ENCODE measurements at regions not wholly inside any gene's neighbourhood (a gene's known extent, or its start where the extent isn't known, plus 50 kb on each side); places are given as distances from the start of the nearest gene placed in this dataset.

DNA sequence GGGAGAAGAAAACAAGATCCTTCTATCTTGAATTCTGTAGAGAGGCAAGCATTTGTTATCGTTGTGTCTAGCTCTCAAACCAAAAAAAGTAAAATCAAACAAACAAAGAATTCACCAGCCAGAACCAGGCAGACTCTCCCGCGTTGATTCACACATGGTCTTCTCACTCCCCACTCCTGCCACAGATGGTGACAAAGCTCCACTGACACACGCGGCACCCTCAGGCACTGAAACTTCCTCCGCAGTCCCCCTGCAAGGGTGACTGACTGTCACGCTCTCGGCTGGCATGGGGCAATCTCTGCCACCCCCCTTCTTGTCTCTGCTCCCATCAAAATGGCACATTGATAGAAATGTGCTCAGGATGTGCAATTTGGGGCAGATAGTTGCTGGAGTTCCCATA lies 304.9 kb downstream of the DHX15 start:
- Histone ChIP-seq H3K27me3 (ENCODE audit: insufficient read depth, low read length) (no peaks in the 10 kb centered on the region), H3K9me3 (ENCODE audit: insufficient read depth, low read depth, low read length) (no peaks in the 10 kb centered on the region), H3K4me3 (ENCODE audit: low read length) (no peak overlapping the region), H3K27ac (ENCODE audit: low read length) (no peak overlapping the region), H3K9ac (ENCODE audit: low read depth, low read length) (no peak overlapping the region), H3K36me3 (ENCODE audit: insufficient read depth, low read depth, low read length) (no peaks in the 10 kb centered on the region), H3K4me1 (ENCODE audit: insufficient read depth, low read length) (peaks cover 6% of the 10 kb centered on the region; the same call in 1 of the 2 replicates)

DNA sequence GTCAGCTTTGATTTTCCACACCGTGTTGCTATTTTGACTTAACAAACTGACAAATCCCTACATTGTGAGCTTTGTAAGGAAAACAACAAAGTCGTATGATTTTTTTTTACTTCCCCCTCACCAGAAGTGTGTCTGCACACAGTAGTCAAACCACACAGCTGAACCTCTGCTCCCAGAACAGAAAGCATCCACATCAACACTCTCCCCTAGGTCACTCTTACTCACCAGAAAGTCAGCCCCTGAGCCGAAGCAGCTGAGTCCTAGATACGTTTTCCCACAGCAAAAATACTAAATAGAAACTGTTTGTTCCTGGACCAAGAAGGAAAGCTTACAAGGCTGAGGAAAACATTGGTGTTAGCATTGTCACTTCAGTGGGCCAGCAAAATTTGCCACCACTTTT lies 305.7 kb downstream of the DHX15 start:
- no peaks in the 10 kb centered on the region for H3K36me3 ChIP-seq (ENCODE audit: insufficient read depth, low read depth, low read length)
- peaks cover 6% of the 10 kb centered on the region; the same call in 1 of the 2 replicates for H3K4me1 ChIP-seq (ENCODE audit: insufficient read depth, low read length)
- H3K27ac ChIP-seq (ENCODE audit: low read length) = no peak overlapping the region
- no peaks in the 10 kb centered on the region for H3K9me3 ChIP-seq (ENCODE audit: insufficient read depth, low read depth, low read length)
- H3K9ac ChIP-seq (ENCODE audit: low read depth, low read length) = no peak overlapping the region
- no peak overlapping the region for H3K4me3 ChIP-seq (ENCODE audit: low read length)
- H3K27me3 ChIP-seq (ENCODE audit: insufficient read depth, low read length) = no peaks in the 10 kb centered on the region

DNA sequence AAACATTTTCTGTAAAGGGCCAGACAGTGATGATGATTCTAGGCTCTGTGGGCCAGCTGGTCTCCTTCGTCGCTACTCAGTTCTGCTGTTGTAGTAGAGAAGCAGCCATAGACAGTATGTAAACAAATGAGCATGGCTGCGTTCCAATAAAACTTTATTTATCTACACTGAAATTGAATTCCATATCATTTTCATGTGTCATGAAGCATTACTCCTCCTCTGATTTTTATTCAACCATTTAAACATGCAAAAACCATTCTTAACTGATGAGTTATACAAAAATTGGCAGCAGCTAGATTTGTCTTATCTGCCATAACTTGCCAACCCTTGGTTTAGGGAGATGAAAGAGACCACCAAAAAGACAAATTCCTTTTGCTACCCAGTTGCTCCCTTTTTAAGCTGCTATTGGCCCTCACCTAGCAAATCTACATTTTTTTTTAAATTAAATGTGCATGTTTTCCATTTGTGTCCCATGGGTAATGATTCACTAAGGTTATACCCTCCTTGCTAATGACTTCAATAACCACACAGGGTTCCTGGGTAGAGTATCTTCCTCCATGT lies 309.9 kb downstream of the DHX15 start:
- Histone ChIP-seq H3K36me3 (ENCODE audit: insufficient read depth, low read depth, low read length) (no peaks in the 10 kb centered on the region), H3K4me3 (ENCODE audit: low read length) (no peak overlapping the region), H3K27ac (ENCODE audit: low read length) (no peak overlapping the region), H3K9me3 (ENCODE audit: insufficient read depth, low read depth, low read length) (no peaks in the 10 kb centered on the region), H3K27me3 (ENCODE audit: insufficient read depth, low read length) (no peaks in the 10 kb centered on the region), H3K9ac (ENCODE audit: low read depth, low read length) (no peak overlapping the region), H3K4me1 (ENCODE audit: insufficient read depth, low read length) (peaks cover 8% of the 10 kb centered on the region; the same call in 1 of the 2 replicates)

DNA sequence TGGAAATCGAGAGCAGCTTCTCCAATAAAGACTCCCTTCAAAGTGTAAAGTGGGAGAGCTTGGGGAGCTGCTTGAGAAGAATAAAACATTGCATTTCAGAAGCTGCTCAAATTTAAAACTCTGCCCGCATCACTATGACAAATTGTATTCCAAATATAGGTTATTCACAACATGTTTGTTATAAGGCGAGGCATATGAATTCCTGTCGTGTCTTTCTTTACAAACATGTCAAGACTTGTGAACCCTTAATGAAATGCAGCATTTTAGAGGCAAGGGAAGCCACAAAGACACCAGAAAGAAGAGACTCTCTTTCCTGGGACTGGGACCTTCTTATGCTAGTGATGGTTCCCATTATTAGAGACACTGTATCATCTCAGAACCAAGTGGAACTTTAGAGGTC lies 311.2 kb downstream of the DHX15 start:
- Histone ChIP-seq H3K27me3 (ENCODE audit: insufficient read depth, low read length) (no peaks in the 10 kb centered on the region), H3K9me3 (ENCODE audit: insufficient read depth, low read depth, low read length) (no peaks in the 10 kb centered on the region), H3K27ac (ENCODE audit: low read length) (no peak overlapping the region), H3K9ac (ENCODE audit: low read depth, low read length) (no peak overlapping the region), H3K4me3 (ENCODE audit: low read length) (no peak overlapping the region), H3K36me3 (ENCODE audit: insufficient read depth, low read depth, low read length) (no peaks in the 10 kb centered on the region), H3K4me1 (ENCODE audit: insufficient read depth, low read length) (0 out of 2 replicates have a peak, but pooled peaks cover 8% of the 10 kb centered on the region)

DNA sequence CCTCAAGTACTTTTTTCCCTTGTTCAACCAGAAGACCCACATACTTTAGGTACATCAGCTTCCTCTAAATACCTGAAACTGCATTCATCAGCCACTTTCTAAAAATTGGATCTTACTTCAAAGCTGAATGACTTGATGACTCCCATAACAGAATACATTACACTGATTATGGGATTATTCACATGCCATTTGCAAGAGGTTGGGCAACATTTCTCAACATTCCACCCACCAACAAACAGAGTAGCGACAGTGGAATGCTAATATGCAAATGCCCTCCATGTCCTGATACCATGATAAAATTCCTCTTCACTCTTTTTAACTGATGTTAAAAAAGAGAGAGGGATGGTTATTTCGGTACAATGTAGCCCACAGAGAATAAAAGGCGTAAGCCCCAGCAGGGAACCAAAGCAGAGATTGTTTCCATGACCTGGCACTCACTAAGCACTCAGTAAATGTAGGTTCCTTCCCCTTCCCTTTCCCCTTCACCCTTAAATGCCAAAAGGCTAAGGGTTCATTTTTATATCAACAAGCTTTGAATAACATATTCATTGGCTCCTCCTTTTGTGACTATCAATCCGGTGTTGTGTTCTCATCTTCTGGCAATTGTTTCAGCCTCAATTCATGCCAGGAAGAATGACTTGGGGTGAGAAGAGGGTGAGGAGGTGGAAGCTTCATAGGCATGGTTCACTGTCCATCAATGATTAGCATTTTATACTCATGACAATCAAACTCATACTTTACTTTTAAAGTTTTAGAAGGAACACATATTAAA lies 317.2 kb downstream of the DHX15 start:
- Histone ChIP-seq H3K27me3 (ENCODE audit: insufficient read depth, low read length) (no peaks in the 10 kb centered on the region), H3K9ac (ENCODE audit: low read depth, low read length) (no peak overlapping the region), H3K36me3 (ENCODE audit: insufficient read depth, low read depth, low read length) (no peaks in the 10 kb centered on the region), H3K9me3 (ENCODE audit: insufficient read depth, low read depth, low read length) (no peaks in the 10 kb centered on the region), H3K27ac (ENCODE audit: low read length) (no peak overlapping the region), H3K4me3 (ENCODE audit: low read length) (no peak overlapping the region), H3K4me1 (ENCODE audit: insufficient read depth, low read length) (peaks cover 11% of the 10 kb centered on the region; the same call in 1 of the 2 replicates)

DNA sequence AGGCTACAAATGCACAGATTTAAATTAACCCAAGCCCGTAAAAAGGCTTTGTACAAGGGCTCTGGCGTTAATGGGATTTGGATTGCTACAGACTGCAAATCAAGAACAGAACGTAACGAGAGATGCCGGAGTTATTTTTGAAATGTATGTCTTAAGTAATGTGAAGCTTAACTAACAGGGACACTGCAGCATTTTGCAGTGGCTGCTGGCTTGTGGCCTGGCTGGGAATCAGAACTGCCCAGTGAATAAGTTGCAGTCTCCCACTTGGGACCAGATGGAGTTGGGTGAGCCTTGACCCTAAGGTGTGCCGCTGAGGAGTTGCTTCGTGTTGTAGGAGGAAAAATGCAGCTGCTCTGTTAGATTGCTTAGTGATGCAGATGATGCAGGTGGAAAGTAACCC lies 318.4 kb downstream of the DHX15 start:
- no peak overlapping the region for H3K9ac ChIP-seq (ENCODE audit: low read depth, low read length)
- no peak overlapping the region for H3K4me3 ChIP-seq (ENCODE audit: low read length)
- no peaks in the 10 kb centered on the region for H3K9me3 ChIP-seq (ENCODE audit: insufficient read depth, low read depth, low read length)
- H3K27me3 ChIP-seq (ENCODE audit: insufficient read depth, low read length) = no peaks in the 10 kb centered on the region
- no peaks in the 10 kb centered on the region for H3K36me3 ChIP-seq (ENCODE audit: insufficient read depth, low read depth, low read length)
- H3K4me1 ChIP-seq (ENCODE audit: insufficient read depth, low read length) = peaks cover 21% of the 10 kb centered on the region; the same call in 1 of the 2 replicates
- no peak overlapping the region for H3K27ac ChIP-seq (ENCODE audit: low read length)

DNA sequence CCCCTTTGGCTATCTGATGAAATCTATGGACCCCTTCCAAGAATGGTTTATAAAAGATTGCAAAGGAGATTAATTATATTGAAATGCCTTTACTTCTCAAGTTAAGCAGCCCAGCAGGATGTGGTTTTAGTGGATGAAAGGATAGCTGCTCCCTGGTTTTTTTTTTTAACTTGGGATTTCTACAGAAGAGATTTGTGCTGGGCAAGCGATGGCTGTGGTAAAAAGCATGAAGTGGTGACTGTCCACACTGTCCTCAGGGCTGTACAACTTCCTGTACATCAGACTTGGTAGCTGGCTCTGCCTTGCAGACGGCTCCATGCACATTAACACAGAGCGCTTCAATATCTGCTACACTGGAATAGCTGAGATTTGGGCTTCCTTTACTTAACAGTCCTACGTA lies 321.7 kb downstream of the DHX15 start:
- H3K27ac ChIP-seq (ENCODE audit: low read length) = no peak overlapping the region
- H3K4me1 ChIP-seq (ENCODE audit: insufficient read depth, low read length) = peaks cover 23% of the 10 kb centered on the region; the same call in 1 of the 2 replicates
- H3K4me3 ChIP-seq (ENCODE audit: low read length) = no peak overlapping the region
- no peaks in the 10 kb centered on the region for H3K36me3 ChIP-seq (ENCODE audit: insufficient read depth, low read depth, low read length)
- H3K9me3 ChIP-seq (ENCODE audit: insufficient read depth, low read depth, low read length) = no peaks in the 10 kb centered on the region
- H3K9ac ChIP-seq (ENCODE audit: low read depth, low read length) = no peak overlapping the region
- no peaks in the 10 kb centered on the region for H3K27me3 ChIP-seq (ENCODE audit: insufficient read depth, low read length)

DNA sequence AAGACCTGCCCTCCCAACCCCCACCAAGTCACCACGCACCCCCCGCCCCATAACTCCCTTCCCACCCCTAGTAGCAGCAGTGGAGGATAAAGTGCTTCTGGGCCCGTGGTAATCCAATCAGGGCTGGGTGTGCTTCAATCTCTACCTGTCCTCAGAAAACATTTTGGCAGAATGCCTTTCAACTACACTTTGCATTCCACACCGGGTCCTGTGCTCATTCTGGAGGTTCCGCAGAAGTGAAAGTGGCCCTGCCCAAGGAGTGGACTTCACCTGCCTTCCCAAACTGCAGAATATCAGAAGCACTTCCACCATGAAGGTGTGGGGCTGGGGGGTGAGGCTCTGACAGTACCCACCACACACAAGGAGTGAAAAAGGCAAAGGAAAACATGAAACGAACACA lies 322.3 kb downstream of the DHX15 start:
- H3K27me3 ChIP-seq (ENCODE audit: insufficient read depth, low read length) = no peaks in the 10 kb centered on the region
- H3K36me3 ChIP-seq (ENCODE audit: insufficient read depth, low read depth, low read length) = no peaks in the 10 kb centered on the region
- peaks cover 21% of the 10 kb centered on the region; the same call in 1 of the 2 replicates for H3K4me1 ChIP-seq (ENCODE audit: insufficient read depth, low read length)
- H3K9me3 ChIP-seq (ENCODE audit: insufficient read depth, low read depth, low read length) = no peaks in the 10 kb centered on the region
- H3K27ac ChIP-seq (ENCODE audit: low read length) = no peak overlapping the region
- no peak overlapping the region for H3K9ac ChIP-seq (ENCODE audit: low read depth, low read length)
- H3K4me3 ChIP-seq (ENCODE audit: low read length) = no peak overlapping the region

DNA sequence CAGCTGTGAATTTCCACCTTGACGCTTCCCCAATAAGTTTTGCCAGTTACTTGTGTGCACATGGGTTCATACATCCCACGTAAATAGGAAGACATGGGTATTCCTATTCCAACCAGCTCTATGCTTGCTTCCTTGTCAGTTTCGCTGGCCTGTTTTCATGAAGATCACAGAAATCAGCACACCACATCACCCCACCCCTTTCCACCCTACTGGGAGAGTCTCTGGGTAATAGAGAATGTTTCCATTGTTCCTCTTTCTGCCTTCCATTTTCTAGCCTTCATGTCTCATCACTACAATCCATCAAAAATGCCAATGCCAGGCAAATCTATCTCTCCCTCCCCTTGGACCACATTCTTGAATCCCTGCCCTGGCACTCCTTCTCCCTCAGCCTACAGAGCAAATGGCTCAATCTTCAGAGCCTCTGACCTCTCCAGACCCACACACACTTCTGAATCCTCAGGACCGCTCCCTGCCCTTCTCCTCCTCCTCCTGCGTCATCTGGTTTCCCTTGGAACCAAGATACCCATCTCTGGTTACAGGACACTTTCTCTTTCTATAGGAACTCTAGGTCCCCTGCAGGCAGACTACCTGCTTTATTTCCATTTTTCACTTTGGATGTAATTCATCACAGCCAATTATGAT lies 323.3 kb downstream of the DHX15 start:
- Histone ChIP-seq H3K4me3 (ENCODE audit: low read length) (no peak overlapping the region), H3K9me3 (ENCODE audit: insufficient read depth, low read depth, low read length) (no peaks in the 10 kb centered on the region), H3K4me1 (ENCODE audit: insufficient read depth, low read length) (peaks cover 31% of the 10 kb centered on the region; the same call in 1 of the 2 replicates), H3K27me3 (ENCODE audit: insufficient read depth, low read length) (no peaks in the 10 kb centered on the region), H3K27ac (ENCODE audit: low read length) (no peak overlapping the region), H3K36me3 (ENCODE audit: insufficient read depth, low read depth, low read length) (no peaks in the 10 kb centered on the region), H3K9ac (ENCODE audit: low read depth, low read length) (no peak overlapping the region)

DNA sequence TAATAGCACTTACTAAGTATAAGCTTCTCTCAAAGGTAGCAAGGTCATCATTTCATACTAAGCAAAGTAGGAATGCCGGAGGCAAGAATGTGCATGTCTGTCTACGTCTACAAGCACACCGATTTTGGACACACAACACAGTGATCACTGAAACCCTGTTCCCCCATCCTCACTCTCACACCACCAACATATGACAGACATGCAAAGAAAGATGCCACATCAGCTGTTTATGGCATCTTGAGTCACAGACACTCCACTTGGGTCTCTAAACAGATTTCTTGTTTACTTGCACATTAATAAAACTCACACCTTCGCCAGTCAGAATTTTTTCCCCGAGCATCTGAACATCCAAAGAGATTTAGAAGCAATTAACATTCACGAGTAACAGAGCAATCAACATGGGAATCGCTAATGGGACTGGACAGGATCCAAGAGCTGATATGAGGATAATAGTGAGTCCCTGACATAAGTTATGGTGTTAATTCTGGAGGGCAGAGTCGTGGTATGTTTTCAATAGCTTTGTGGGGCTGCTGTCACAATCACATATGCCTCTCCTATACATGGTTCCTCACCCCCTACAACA lies 324.1 kb downstream of the DHX15 start:
- Histone ChIP-seq H3K27ac (ENCODE audit: low read length) (no peak overlapping the region), H3K4me1 (ENCODE audit: insufficient read depth, low read length) (peaks cover 36% of the 10 kb centered on the region; the same call in 1 of the 2 replicates), H3K9me3 (ENCODE audit: insufficient read depth, low read depth, low read length) (no peaks in the 10 kb centered on the region), H3K27me3 (ENCODE audit: insufficient read depth, low read length) (no peaks in the 10 kb centered on the region), H3K9ac (ENCODE audit: low read depth, low read length) (no peak overlapping the region), H3K4me3 (ENCODE audit: low read length) (no peak overlapping the region), H3K36me3 (ENCODE audit: insufficient read depth, low read depth, low read length) (no peaks in the 10 kb centered on the region)

DNA sequence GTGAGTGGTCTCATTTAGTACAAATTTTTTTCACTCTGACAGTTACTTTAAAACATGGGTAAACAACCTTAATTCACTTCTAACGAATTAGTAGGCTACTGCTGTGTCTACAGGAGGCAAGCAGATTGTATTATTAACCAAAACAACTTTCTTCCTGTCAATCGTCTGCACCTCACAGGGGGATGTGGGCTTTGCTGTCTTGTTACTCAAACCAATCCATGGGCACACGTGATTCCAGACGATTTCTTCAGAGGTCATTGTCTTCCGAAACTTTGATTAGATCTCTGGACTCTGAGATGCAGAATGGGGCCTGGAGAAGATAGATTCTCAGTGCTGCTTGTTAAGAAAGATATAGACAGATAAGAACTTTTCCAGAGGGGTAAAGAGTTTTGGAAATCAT lies 327.8 kb downstream of the DHX15 start:
- Histone ChIP-seq H3K4me1 (ENCODE audit: insufficient read depth, low read length) (peaks cover 24% of the 10 kb centered on the region; the same call in 1 of the 2 replicates), H3K9me3 (ENCODE audit: insufficient read depth, low read depth, low read length) (no peaks in the 10 kb centered on the region), H3K4me3 (ENCODE audit: low read length) (0 out of 2 replicates have a peak overlapping the region, but pooled peaks have one; percentile 0), H3K27me3 (ENCODE audit: insufficient read depth, low read length) (no peaks in the 10 kb centered on the region), H3K27ac (ENCODE audit: low read length) (no peak overlapping the region), H3K9ac (ENCODE audit: low read depth, low read length) (no peak overlapping the region), H3K36me3 (ENCODE audit: insufficient read depth, low read depth, low read length) (no peaks in the 10 kb centered on the region)
